Ascending aorta (tissue), 2 donors: ENCODE measurements at regions not wholly inside any gene's neighbourhood (a gene's known extent, or its start where the extent isn't known, plus 50 kb on each side); places are given as distances from the start of the nearest gene placed in this dataset.
"Not testable (repeated sequence)": the region's sequence is repeated elsewhere in the genome, so short reads cannot be mapped to it uniquely, and the experiment has no call there.

Source experiments
- DNase-seq, 2 donors: peaks; one replicate each; pipeline ENCODE4 v3.0.0-alpha.2; 2019; ENCODE audit warnings: low spot score in 2 of 2
- H3K27ac ChIP-seq, 2 donors: fragments of 200-600 bp; sonication (generic); one replicate each; pipeline ENCODE4 v1.5.1; 2016 to 2017; ENCODE audit warnings: mild to moderate bottlenecking in 1 of 2
- H3K27me3 ChIP-seq: fragments of 200-600 bp; sonication (generic); one replicate; pipeline ENCODE4 v1.5.1; 2017
- H3K36me3 ChIP-seq, 2 donors: fragments of 200-600 bp; sonication (generic); one replicate each; pipeline ENCODE4 v1.5.1; 2016
- H3K4me1 ChIP-seq, 2 donors: fragments of 200-600 bp; sonication (generic); one replicate each; pipeline ENCODE4 v1.5.1; 2016 to 2017; ENCODE audit warnings: mild to moderate bottlenecking in 1 of 2
- H3K4me3 ChIP-seq, 2 donors: fragments of 200-600 bp; sonication (generic); one replicate each; pipeline ENCODE4 v1.5.1; 2016 to 2017; ENCODE audit warnings: mild to moderate bottlenecking in 1 of 2
- H3K9me3 ChIP-seq, 2 donors: fragments of 200-600 bp; sonication (generic); one replicate each; pipeline ENCODE4 v1.5.1; 2016
- CTCF ChIP-seq, 3 experiments: fragments of 200-600 bp in 2 of 3; fragments of 450-650 bp in 1 of 3; sonication (generic) in 2 of 3; IDR thresholded peaks; one replicate each; pipeline ENCODE4 v1.5.1; 2016 to 2019; ENCODE audit warnings: antibody characterized with exemption in 3 of 3, mild to moderate bottlenecking in 1 of 3, moderate library complexity in 1 of 3
- intact Hi-C: fragments of 100-400 bp; cut with DNase I; formaldehyde crosslinking; loops from one replicate; pipeline ENCODE4 v1.15.1; 2023

GRCh38 chr15:70375006-70375431 lies 277.3 kb upstream of the TLE3 start:
- no peak for TF ChIP-seq CTCF (IDR thresholded peaks at IDR 0.05)
- Histone ChIP-seq H3K27ac (no peak overlapping the region), H3K27me3 (no peaks in the 10 kb centered on the region), H3K4me3 (no peak overlapping the region), H3K36me3 (no peaks in the 10 kb centered on the region), H3K9me3 (no peaks in the 10 kb centered on the region), H3K4me1 (peaks cover 0 to 21% of the 10 kb centered on the region in 2 donors)
- intact Hi-C loops = loop anchor here (5.0 to 10.0 kb wide), 3 partner anchors 100 to 1860 kb away; partner anchors contain the start of genes PKM and TLE3
- DNase-seq = peak; percentile 31 to 78

- no peak for DNase-seq
- Histone ChIP-seq H3K4me3 (no peak overlapping the region), H3K9me3 (no peaks in the 10 kb centered on the region), H3K36me3 (no peaks in the 10 kb centered on the region), H3K27me3 (no peaks in the 10 kb centered on the region), H3K4me1 (peaks cover 0 to 21% of the 10 kb centered on the region in 2 donors), H3K27ac (no peak overlapping the region)
- intact Hi-C loops = loop anchor here (10.0 kb wide), 2 partner anchors 99 to 1861 kb away; partner anchors contain the start of gene PKM
- TF ChIP-seq CTCF (IDR thresholded peaks at IDR 0.05) = no peak
Measured at GRCh38 chr15:70374096-70374495, 276.4 kb upstream of the TLE3 start.

GRCh38 chr15:70373439-70373838 lies 275.7 kb upstream of the TLE3 start:
- not testable (repeated sequence) for H3K27me3 ChIP-seq, H3K36me3 ChIP-seq, H3K9me3 ChIP-seq, H3K27ac ChIP-seq, H3K4me3 ChIP-seq, DNase-seq
- intact Hi-C loops = loop anchor here (10.0 kb wide), 2 partner anchors 99 to 1861 kb away; partner anchors contain the start of gene PKM
- H3K4me1 ChIP-seq = peaks cover 0 to 21% of the 10 kb centered on the region in 2 donors

- H3K4me1 ChIP-seq, H3K9me3 ChIP-seq, H3K27me3 ChIP-seq, H3K27ac ChIP-seq, H3K36me3 ChIP-seq, intact Hi-C loops, H3K4me3 ChIP-seq, DNase-seq: not testable (repeated sequence)
Measured at GRCh38 chr15:70367913-70368705, 270.4 kb upstream of the TLE3 start.

GRCh38 chr15:70364023-70364422 lies 266.3 kb upstream of the TLE3 start:
- H3K27me3 ChIP-seq, H3K4me1 ChIP-seq, H3K27ac ChIP-seq, H3K36me3 ChIP-seq, H3K9me3 ChIP-seq, intact Hi-C loops, H3K4me3 ChIP-seq: not testable (repeated sequence)
- peak in 1 of 2 donors; percentile 11 for DNase-seq

GRCh38 chr15:70362886-70363285 lies 265.2 kb upstream of the TLE3 start:
- peak in 1 of 2 donors; percentile 63 for DNase-seq
- H3K4me3 ChIP-seq = no peak overlapping the region
- no peaks in the 10 kb centered on the region for H3K36me3 ChIP-seq
- H3K27ac ChIP-seq = no peak overlapping the region
- TF ChIP-seq CTCF (IDR thresholded peaks at IDR 0.05) = peak; percentile 27 to 66 (median 39)
- no peaks in the 10 kb centered on the region for H3K9me3 ChIP-seq
- intact Hi-C loops = no loop called here
- no peaks in the 10 kb centered on the region for H3K4me1 ChIP-seq
- H3K27me3 ChIP-seq = no peaks in the 10 kb centered on the region

- Histone ChIP-seq H3K27me3 (no peaks in the 10 kb centered on the region), H3K36me3 (no peaks in the 10 kb centered on the region), H3K27ac (no peak overlapping the region), H3K9me3 (no peaks in the 10 kb centered on the region), H3K4me3 (no peak overlapping the region), H3K4me1 (no peaks in the 10 kb centered on the region)
- intact Hi-C loops = no loop called here
- TF ChIP-seq CTCF (IDR thresholded peaks at IDR 0.05) = no peak
- peak in 1 of 2 donors; percentile 38 for DNase-seq
Measured at GRCh38 chr15:70362350-70362749, 264.6 kb upstream of the TLE3 start.
